Mesenchymal stem cell (in vitro differentiated cells and primary cell): ENCODE measurements at regions not wholly inside any gene's neighbourhood (a gene's known extent, or its start where the extent isn't known, plus 50 kb on each side); places are given as distances from the start of the nearest gene placed in this dataset.

Experiments
- DNase-seq: peaks from one replicate; pipeline ENCODE4 v3.0.0-alpha.2; 2013
- H2AFZ ChIP-seq: one replicate; pipeline ENCODE4 v1.6.1; 2013; ENCODE audit warnings: low read depth, mild to moderate bottlenecking, control low read depth, inconsistent platforms, low read length, moderate library complexity
- H2AK5ac ChIP-seq: 2 replicates; pipeline ENCODE4 v1.6.1; 2013; ENCODE audit warnings: low read length, moderate library complexity, mild to moderate bottlenecking, inconsistent platforms; ENCODE audit not compliant: severe bottlenecking
- H2BK120ac ChIP-seq: one replicate; pipeline ENCODE4 v1.6.1; 2013; ENCODE audit warnings: low read depth, mild to moderate bottlenecking, inconsistent platforms, low read length, moderate library complexity
- H2BK12ac ChIP-seq, 2 experiments: one replicate each; pipeline ENCODE4 v1.6.1; 2013; ENCODE audit warnings: inconsistent platforms in 2 of 2, low read length in 2 of 2, mild to moderate bottlenecking in 2 of 2, moderate library complexity in 2 of 2, control low read depth in 1 of 2
- H2BK15ac ChIP-seq: one replicate; pipeline ENCODE4 v1.6.1; 2013; ENCODE audit warnings: mild to moderate bottlenecking, low read depth, inconsistent platforms; ENCODE audit not compliant: poor library complexity, severe bottlenecking
- H2BK5ac ChIP-seq: 2 replicates; pipeline ENCODE4 v1.6.1; 2013; ENCODE audit warnings: low read depth, mild to moderate bottlenecking, low read length, control low read depth, inconsistent platforms; ENCODE audit not compliant: poor library complexity, severe bottlenecking
- H3K14ac ChIP-seq, 2 experiments: one replicate each; pipeline ENCODE4 v1.6.1; 2013; ENCODE audit warnings: inconsistent platforms in 2 of 2, low read length in 2 of 2, control low read depth in 1 of 2, mild to moderate bottlenecking in 1 of 2, moderate library complexity in 1 of 2
- H3K18ac ChIP-seq, 2 experiments: one replicate each; pipeline ENCODE4 v1.6.1; 2013; ENCODE audit warnings: inconsistent platforms in 2 of 2, low read length in 2 of 2, control low read depth in 1 of 2, low read depth in 1 of 2, mild to moderate bottlenecking in 1 of 2
- H3K23ac ChIP-seq, 2 experiments: one replicate each; pipeline ENCODE4 v1.6.1; 2013; ENCODE audit warnings: inconsistent platforms in 2 of 2, low read length in 2 of 2, mild to moderate bottlenecking in 2 of 2, moderate library complexity in 2 of 2, control low read depth in 1 of 2
- H3K27ac ChIP-seq: 2 replicates; pipeline ENCODE4 v1.5.1; 2013; ENCODE audit warnings: mild to moderate bottlenecking, moderate library complexity, low read length, control low read depth, inconsistent platforms; ENCODE audit not compliant: poor library complexity, severe bottlenecking
- H3K27me3 ChIP-seq, 2 experiments: 2 replicates each; pipeline versions ENCODE4 v1.6.1 to v1.7.0; 2013; ENCODE audit warnings: low read length in 2 of 2, mild to moderate bottlenecking in 2 of 2, moderate library complexity in 2 of 2, control low read depth in 1 of 2, inconsistent platforms in 1 of 2; ENCODE audit not compliant: control insufficient read depth in 1 of 2, insufficient read depth in 1 of 2
- H3K36me3 ChIP-seq, 2 experiments: 2 replicates each; pipeline versions ENCODE4 v1.6.1 to v1.7.0; 2013; ENCODE audit warnings: low read length in 2 of 2, control low read depth in 1 of 2, inconsistent platforms in 1 of 2, low read depth in 1 of 2, mild to moderate bottlenecking in 1 of 2; ENCODE audit not compliant: insufficient read depth in 2 of 2, control insufficient read depth in 1 of 2
- H3K4ac ChIP-seq, 2 experiments: one replicate each; pipeline ENCODE4 v1.6.1; 2013; ENCODE audit warnings: inconsistent platforms in 2 of 2, low read length in 2 of 2, mild to moderate bottlenecking in 2 of 2, moderate library complexity in 2 of 2, control low read depth in 1 of 2, low read depth in 1 of 2
- H3K4me1 ChIP-seq: 2 replicates; pipeline ENCODE4 v1.6.1; 2013; ENCODE audit warnings: low read depth, low read length, control low read depth; ENCODE audit not compliant: control insufficient read depth, insufficient read depth
- H3K4me2 ChIP-seq: 2 replicates; pipeline ENCODE4 v1.6.1; 2013; ENCODE audit warnings: low read length, mild to moderate bottlenecking, inconsistent platforms; ENCODE audit not compliant: poor library complexity, severe bottlenecking
- H3K4me3 ChIP-seq, 2 experiments: 2 replicates each; pipeline versions ENCODE4 v1.5.1 to v1.7.0; 2013; ENCODE audit warnings: low read length in 2 of 2, mild to moderate bottlenecking in 2 of 2, control low read depth in 1 of 2, low read depth in 1 of 2; ENCODE audit not compliant: insufficient read depth in 1 of 2
- H3K79me1 ChIP-seq: replicated peaks from 2 replicates; pipeline ENCODE4 v1.6.1; 2013; ENCODE audit warnings: mild to moderate bottlenecking, control low read depth, low read length, inconsistent platforms; ENCODE audit not compliant: poor library complexity, severe bottlenecking
- H3K9ac ChIP-seq: 2 replicates; pipeline ENCODE4 v1.7.0; 2013; ENCODE audit warnings: mild to moderate bottlenecking, low read length, moderate library complexity
- H3K9me3 ChIP-seq: 2 replicates; pipeline ENCODE4 v1.7.0; 2013; ENCODE audit warnings: mild to moderate bottlenecking, low read length; ENCODE audit not compliant: control insufficient read depth
- H4K8ac ChIP-seq: one replicate; pipeline ENCODE4 v1.6.1; 2013; ENCODE audit warnings: inconsistent platforms, mild to moderate bottlenecking, low read length, moderate library complexity
- H4K91ac ChIP-seq: one replicate; pipeline ENCODE4 v1.6.1; 2013; ENCODE audit warnings: mild to moderate bottlenecking, low read length, inconsistent platforms
- WGBS: methylation state at CpG from one replicate; pipeline ENCODE4 v1.1.7; 2013; ENCODE audit warnings: mixed read lengths; 5-methylcytosine and 5-hydroxymethylcytosine counted together

GRCh38 chr7:121561717-121562116 lies 165.6 kb upstream of the FAM3C start:
- H3K9ac ChIP-seq: no peak overlapping the region

GRCh38 chr7:121560267-121560990 lies 164.3 kb upstream of the FAM3C start:
- Histone ChIP-seq H2BK5ac (no peak overlapping the region), H2BK15ac (no peak overlapping the region), H3K4me1 (no peaks in the 10 kb centered on the region), H3K18ac (no peak overlapping the region), H2AK5ac (no peak overlapping the region), H3K4me2 (no peak overlapping the region), H3K4me3 (no peak overlapping the region), H2AFZ (no peak overlapping the region), H3K4ac (no peak overlapping the region), H3K9ac (no peak overlapping the region), H3K23ac (no peak overlapping the region), H3K14ac (no peak overlapping the region), H4K8ac (no peak overlapping the region), H2BK12ac (no peak overlapping the region), H3K36me3 (no peaks in the 10 kb centered on the region), H3K79me1 (no peaks in the 10 kb centered on the region), H2BK120ac (no peak overlapping the region), H4K91ac (no peak overlapping the region), H3K9me3 (no peaks in the 10 kb centered on the region), H3K27me3 (no peaks in the 10 kb centered on the region), H3K27ac (no peak overlapping the region)
- WGBS: 90% methylated on average over 2 of the region's 3 CpGs
- DNase-seq: no peak

More at GRCh38 chr7:121561717-121562116, 165.6 kb upstream of the FAM3C start:
- Histone ChIP-seq H3K36me3 (no peaks in the 10 kb centered on the region), H3K27me3 (no peaks in the 10 kb centered on the region), H3K9me3 (no peaks in the 10 kb centered on the region), H3K4ac (no peak overlapping the region), H3K14ac (no peak overlapping the region), H3K18ac (no peak overlapping the region), H4K91ac (no peak overlapping the region), H3K4me1 (no peaks in the 10 kb centered on the region), H2AK5ac (no peak overlapping the region), H3K27ac (no peak overlapping the region), H2AFZ (no peak overlapping the region), H3K23ac (no peak overlapping the region), H3K4me3 (no peak overlapping the region), H2BK15ac (no peak overlapping the region), H4K8ac (no peak overlapping the region), H3K79me1 (no peaks in the 10 kb centered on the region), H2BK5ac (no peak overlapping the region), H3K4me2 (no peak overlapping the region), H2BK12ac (no peak overlapping the region), H2BK120ac (no peak overlapping the region)
- no peak for DNase-seq
- no CpG with 5 or more reads among the region's 1 CpG for WGBS

GRCh38 chr7:121558288-121558687 lies 162.2 kb upstream of the FAM3C start:
- Histone ChIP-seq H3K27ac (no peak overlapping the region), H3K4ac (no peak overlapping the region), H3K23ac (no peak overlapping the region), H3K14ac (no peak overlapping the region), H3K4me1 (no peaks in the 10 kb centered on the region), H3K79me1 (no peaks in the 10 kb centered on the region), H2BK12ac (no peak overlapping the region), H3K4me3 (no peak overlapping the region), H3K9me3 (no peaks in the 10 kb centered on the region), H3K27me3 (no peaks in the 10 kb centered on the region), H3K36me3 (no peaks in the 10 kb centered on the region), H2AFZ (no peak overlapping the region), H2BK5ac (no peak overlapping the region), H2AK5ac (no peak overlapping the region), H2BK120ac (no peak overlapping the region), H3K9ac (no peak overlapping the region), H4K8ac (no peak overlapping the region), H2BK15ac (no peak overlapping the region), H4K91ac (no peak overlapping the region), H3K4me2 (no peak overlapping the region), H3K18ac (no peak overlapping the region)
- no peak for DNase-seq
- 92% methylated on average over 2 of the region's 2 CpGs for WGBS

- no peak overlapping the region for H2BK5ac ChIP-seq
- no peak overlapping the region for H2BK15ac ChIP-seq
- no peak overlapping the region for H4K91ac ChIP-seq
- no peak overlapping the region for H3K9ac ChIP-seq
- 100% methylated on average over 3 of the region's 4 CpGs for WGBS
- H3K27ac ChIP-seq: no peak overlapping the region
- no peaks in the 10 kb centered on the region for H3K27me3 ChIP-seq
- H2AK5ac ChIP-seq: no peak overlapping the region
- H3K4ac ChIP-seq: no peak overlapping the region
- H3K23ac ChIP-seq: no peak overlapping the region
- no peaks in the 10 kb centered on the region for H3K9me3 ChIP-seq
- H2AFZ ChIP-seq: no peak overlapping the region
- no peak overlapping the region for H3K4me2 ChIP-seq
- H3K18ac ChIP-seq: no peak overlapping the region
- DNase-seq: no peak
- peak overlapping the region in 1 of 2 experiments; percentile 36 for H3K14ac ChIP-seq
- no peak overlapping the region for H2BK120ac ChIP-seq
- H4K8ac ChIP-seq: no peak overlapping the region
- no peaks in the 10 kb centered on the region for H3K4me1 ChIP-seq
- H3K4me3 ChIP-seq: no peak overlapping the region
- no peak overlapping the region for H2BK12ac ChIP-seq
- H3K79me1 ChIP-seq: no peaks in the 10 kb centered on the region
- no peaks in the 10 kb centered on the region for H3K36me3 ChIP-seq
These were observed 161.2 kb upstream of the FAM3C start for GRCh38 chr7:121557034-121557892.
